ENCODE measurements at regions not wholly inside any gene's neighbourhood (a gene's known extent, or its start where the extent isn't known, plus 50 kb on each side); places are given as distances from the start of the nearest gene placed in this dataset.

DNA sequence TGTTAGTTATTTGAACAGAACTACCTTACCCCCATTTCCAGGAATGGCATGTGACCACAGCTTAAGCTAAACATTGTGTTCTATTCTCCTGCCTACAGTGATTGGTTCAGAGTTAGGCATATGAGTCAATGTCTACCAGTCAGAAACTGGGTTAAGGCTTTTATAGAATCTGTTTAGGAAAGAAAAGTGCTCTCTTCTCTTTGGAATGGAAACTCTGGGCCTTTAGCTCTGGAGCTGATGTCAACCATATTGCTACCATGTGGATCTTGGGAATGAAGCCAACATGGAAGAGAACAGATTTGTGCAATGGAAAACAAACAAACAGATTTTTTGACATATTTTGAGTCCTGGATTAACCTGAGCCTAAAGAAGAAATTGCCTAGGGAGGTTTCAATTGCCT is 488.9 kb upstream of the TNC start:
- TF ChIP-seq, protein P1, sequence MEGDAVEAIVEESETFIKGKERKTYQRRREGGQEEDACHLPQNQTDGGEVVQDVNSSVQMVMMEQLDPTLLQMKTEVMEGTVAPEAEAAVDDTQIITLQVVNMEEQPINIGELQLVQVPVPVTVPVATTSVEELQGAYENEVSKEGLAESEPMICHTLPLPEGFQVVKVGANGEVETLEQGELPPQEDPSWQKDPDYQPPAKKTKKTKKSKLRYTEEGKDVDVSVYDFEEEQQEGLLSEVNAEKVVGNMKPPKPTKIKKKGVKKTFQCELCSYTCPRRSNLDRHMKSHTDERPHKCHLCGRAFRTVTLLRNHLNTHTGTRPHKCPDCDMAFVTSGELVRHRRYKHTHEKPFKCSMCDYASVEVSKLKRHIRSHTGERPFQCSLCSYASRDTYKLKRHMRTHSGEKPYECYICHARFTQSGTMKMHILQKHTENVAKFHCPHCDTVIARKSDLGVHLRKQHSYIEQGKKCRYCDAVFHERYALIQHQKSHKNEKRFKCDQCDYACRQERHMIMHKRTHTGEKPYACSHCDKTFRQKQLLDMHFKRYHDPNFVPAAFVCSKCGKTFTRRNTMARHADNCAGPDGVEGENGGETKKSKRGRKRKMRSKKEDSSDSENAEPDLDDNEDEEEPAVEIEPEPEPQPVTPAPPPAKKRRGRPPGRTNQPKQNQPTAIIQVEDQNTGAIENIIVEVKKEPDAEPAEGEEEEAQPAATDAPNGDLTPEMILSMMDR (IDR thresholded peaks at IDR 0.05; ENCODE audit: unreplicated experiment): no peak
- H3K4me1 Mint-ChIP-seq (ENCODE audit: low read depth): no peaks in the 10 kb centered on the region
- no peak overlapping the region for H3K4me3 Mint-ChIP-seq (ENCODE audit: low read depth)
- H3K27ac Mint-ChIP-seq: no peak overlapping the region
- H3K36me3 Mint-ChIP-seq (ENCODE audit: insufficient read depth): no peaks in the 10 kb centered on the region
- H3K27me3 Mint-ChIP-seq: no peaks in the 10 kb centered on the region
- DNase-seq (ENCODE audit: low spot score, unreplicated experiment): no peak
- H3K9me3 Mint-ChIP-seq (ENCODE audit: low read depth): no peaks in the 10 kb centered on the region

- Mint-ChIP-seq H3K36me3 (ENCODE audit: insufficient read depth) (no peaks in the 10 kb centered on the region), H3K27me3 (peaks cover 3% of the 10 kb centered on the region), H3K4me1 (ENCODE audit: low read depth) (no peaks in the 10 kb centered on the region), H3K27ac (no peak overlapping the region), H3K4me3 (ENCODE audit: low read depth) (no peak overlapping the region), H3K9me3 (ENCODE audit: low read depth) (no peaks in the 10 kb centered on the region)
- TF ChIP-seq, protein P1 (IDR thresholded peaks at IDR 0.05; ENCODE audit: unreplicated experiment): no peak
- DNase-seq (ENCODE audit: low spot score, unreplicated experiment): no peak
Observed at GRCh38 chr9:115614326-115614999, 496.5 kb upstream of the TNC start.

DNA sequence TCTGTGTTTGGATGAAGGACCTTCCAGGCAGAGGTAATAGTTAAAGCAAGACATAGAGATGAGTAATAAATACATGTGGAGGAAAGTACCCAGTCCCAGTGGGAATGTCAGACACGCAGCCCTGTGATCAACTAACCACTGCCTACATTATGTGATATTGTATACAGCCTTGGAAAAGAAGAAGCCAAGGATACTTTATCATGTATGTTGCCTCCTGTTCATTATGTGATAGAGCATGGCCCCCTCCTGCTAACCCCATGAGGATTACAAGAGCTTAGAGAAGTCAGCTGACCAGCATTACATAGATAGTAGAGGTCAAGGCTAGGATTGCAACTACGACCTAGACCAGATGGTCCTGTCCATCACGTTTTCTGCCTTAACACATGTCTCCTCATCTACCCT is 497.0 kb upstream of the TNC start:
- Mint-ChIP-seq H3K4me3 (ENCODE audit: low read depth) (no peak overlapping the region), H3K36me3 (ENCODE audit: insufficient read depth) (no peaks in the 10 kb centered on the region), H3K4me1 (ENCODE audit: low read depth) (no peaks in the 10 kb centered on the region), H3K27me3 (peaks cover 3% of the 10 kb centered on the region), H3K9me3 (ENCODE audit: low read depth) (peaks cover under 1% of the 10 kb centered on the region), H3K27ac (no peak overlapping the region)
- no peak for DNase-seq (ENCODE audit: low spot score, unreplicated experiment)
- TF ChIP-seq, protein P1 (IDR thresholded peaks at IDR 0.05; ENCODE audit: unreplicated experiment): no peak

DNA sequence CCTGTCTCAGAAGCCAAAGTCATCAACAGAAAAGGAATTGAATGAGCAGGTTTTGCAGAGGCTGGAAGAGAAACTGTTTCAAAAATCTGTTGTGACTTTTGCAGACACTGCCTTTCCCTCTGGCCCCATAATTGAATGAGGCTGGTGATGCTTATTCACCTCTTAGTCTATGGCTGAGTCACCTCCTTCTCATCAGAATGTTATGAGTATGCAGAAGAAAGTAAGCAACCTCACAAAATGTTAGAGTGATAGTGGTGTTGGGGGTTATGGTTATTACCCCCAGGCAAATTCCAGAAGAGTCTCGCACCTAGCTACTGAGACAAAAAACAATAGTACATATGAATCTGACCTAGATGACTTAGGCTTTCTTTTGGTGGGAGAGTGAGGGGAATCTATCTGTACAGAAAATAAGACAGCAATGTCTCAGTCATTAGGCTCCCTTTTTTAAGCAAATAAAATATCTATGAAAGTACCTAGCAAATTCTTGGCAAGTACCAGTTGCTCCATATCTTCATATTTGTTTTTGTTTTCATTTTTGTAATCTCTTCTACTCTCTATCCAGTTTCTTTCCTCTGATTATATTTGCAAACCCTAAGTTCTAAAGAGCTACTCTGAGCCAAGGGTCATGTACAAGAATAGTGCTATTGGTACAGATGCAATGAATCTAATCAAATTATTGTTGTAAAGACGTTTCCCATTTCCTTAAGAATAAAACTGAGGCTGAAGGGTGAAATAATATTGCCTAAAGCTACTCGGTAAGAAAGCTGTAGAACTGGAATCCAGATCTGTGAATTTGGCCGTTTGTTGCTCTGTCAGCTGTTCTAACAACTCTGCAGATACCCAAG is 498.1 kb upstream of the TNC start:
- Mint-ChIP-seq H3K36me3 (ENCODE audit: insufficient read depth) (no peaks in the 10 kb centered on the region), H3K9me3 (ENCODE audit: low read depth) (peaks cover 7% of the 10 kb centered on the region), H3K4me3 (ENCODE audit: low read depth) (no peak overlapping the region), H3K27me3 (peaks cover 3% of the 10 kb centered on the region), H3K4me1 (ENCODE audit: low read depth) (no peaks in the 10 kb centered on the region), H3K27ac (no peak overlapping the region)
- TF ChIP-seq, protein P1 (IDR thresholded peaks at IDR 0.05; ENCODE audit: unreplicated experiment): no peak
- DNase-seq (ENCODE audit: low spot score, unreplicated experiment): no peak

GRCh38 chr9:115616666-115617239 is 498.8 kb upstream of the TNC start:
- Mint-ChIP-seq H3K9me3 (ENCODE audit: low read depth) (peaks cover 7% of the 10 kb centered on the region), H3K4me1 (ENCODE audit: low read depth) (no peaks in the 10 kb centered on the region), H3K27ac (no peak overlapping the region), H3K36me3 (ENCODE audit: insufficient read depth) (no peaks in the 10 kb centered on the region), H3K4me3 (ENCODE audit: low read depth) (no peak overlapping the region), H3K27me3 (peaks cover 3% of the 10 kb centered on the region)
- TF ChIP-seq, protein P1 (IDR thresholded peaks at IDR 0.05; ENCODE audit: unreplicated experiment): no peak
- no peak for DNase-seq (ENCODE audit: low spot score, unreplicated experiment)
